GM21515 (cell line): ENCODE measurements at regions not wholly inside any gene's neighbourhood (a gene's known extent, or its start where the extent isn't known, plus 50 kb on each side); places are given as distances from the start of the nearest gene placed in this dataset.
"Not testable (repeated sequence)": the region's sequence is repeated elsewhere in the genome, so short reads cannot be mapped to it uniquely, and the experiment has no call there.

Experiments
- ATAC-seq: cut with Tn5 transposase; IDR thresholded peaks from one replicate; pipeline ENCODE4 v1.9.1; 2021; ENCODE audit not compliant: unreplicated experiment

GRCh38 chr3:87895983-87896382 lies 162.8 kb downstream of the CGGBP1 start:
- ATAC-seq, result no peak

- no peak for ATAC-seq
Measured at GRCh38 chr3:87873136-87873535, 185.7 kb downstream of the CGGBP1 start.

- no peak for ATAC-seq
Measured at GRCh38 chr3:87867001-87867400, 191.8 kb downstream of the CGGBP1 start.

- ATAC-seq, result no peak
Measured at GRCh38 chr3:87856126-87856525, 202.7 kb downstream of the CGGBP1 start.

- no peak for ATAC-seq
Measured at GRCh38 chr3:87855616-87856015, 203.2 kb downstream of the CGGBP1 start.

- ATAC-seq, result no peak
Measured at GRCh38 chr3:87855211-87855610, 203.6 kb downstream of the CGGBP1 start.

- ATAC-seq, result no peak
Measured at GRCh38 chr3:87848003-87848402, 210.8 kb downstream of the CGGBP1 start.

GRCh38 chr3:87837076-87837475 lies 221.7 kb downstream of the CGGBP1 start:
- no peak for ATAC-seq

- ATAC-seq, result no peak
Measured at GRCh38 chr3:87836026-87836425, 222.8 kb downstream of the CGGBP1 start.

- no peak for ATAC-seq
Measured at GRCh38 chr3:87835236-87835635, 223.6 kb downstream of the CGGBP1 start.

GRCh38 chr3:87834327-87834726 lies 224.5 kb downstream of the CGGBP1 start:
- ATAC-seq, result no peak

- no peak for ATAC-seq
Measured at GRCh38 chr3:87833039-87833377, 225.8 kb downstream of the CGGBP1 start.

- no peak for ATAC-seq
Measured at GRCh38 chr3:87828046-87828445, 230.8 kb downstream of the CGGBP1 start.

GRCh38 chr3:87822563-87822962 lies 236.2 kb downstream of the CGGBP1 start:
- ATAC-seq, result no peak

- not testable (repeated sequence) for ATAC-seq
Measured at GRCh38 chr3:87813503-87813902, 245.3 kb downstream of the CGGBP1 start.

GRCh38 chr3:87811953-87812352 lies 246.9 kb downstream of the CGGBP1 start:
- ATAC-seq, result no peak

- no peak for ATAC-seq
Measured at GRCh38 chr3:87810452-87811016, 248.3 kb downstream of the CGGBP1 start.

GRCh38 chr3:87805670-87806069 lies 253.1 kb downstream of the CGGBP1 start:
- peak; percentile 72 for ATAC-seq

GRCh38 chr3:87801409-87801808 lies 257.4 kb downstream of the CGGBP1 start:
- ATAC-seq, result no peak

- no peak for ATAC-seq
Measured at GRCh38 chr3:87800516-87800915, 258.3 kb downstream of the CGGBP1 start.

- ATAC-seq, result no peak
Measured at GRCh38 chr3:87798567-87798947, 260.2 kb downstream of the CGGBP1 start.

GRCh38 chr3:87797872-87798566 lies 260.8 kb downstream of the CGGBP1 start:
- ATAC-seq, result no peak

GRCh38 chr3:87796843-87797185 lies 262.0 kb downstream of the CGGBP1 start:
- ATAC-seq, result no peak
